AG04449 (cell line): ENCODE measurements at regions not wholly inside any gene's neighbourhood (a gene's known extent, or its start where the extent isn't known, plus 50 kb on each side); places are given as distances from the start of the nearest gene placed in this dataset.

Experiments used
- CTCF ChIA-PET: fragments of 350-600 bp; formaldehyde crosslinking; extraction: SDS; loops from one replicate; lab custom pipeline; 2021; ENCODE audit warnings: antibody characterized with exemption; lab: Yijun Ruan, JAX
- POLR2A ChIA-PET: fragments of 400-600, 350-600 bp; formaldehyde crosslinking; extraction: SDS; loops from one replicate; lab custom pipeline; 2020; ENCODE audit warnings: antibody characterized with exemption, inconsistent platforms; lab: Yijun Ruan, JAX
- DNase-seq: peaks from one replicate; pipeline ENCODE4 v3.0.0-alpha.2; 2010; ENCODE audit warnings: low read depth, low spot score
- H3K4me3 ChIP-seq: 2 replicates; pipeline ENCODE4 v1.5.1; 2011; ENCODE audit warnings: low read depth, mild to moderate bottlenecking, control low read depth, low read length
- TF ChIP-seq, protein P1 (sequence below): IDR thresholded peaks from one replicate; pipeline ENCODE4 v1.5.1; 2011; ENCODE audit warnings: mild to moderate bottlenecking, moderate library complexity, low read length, control low read depth, inconsistent platforms; ENCODE audit not compliant: insufficient read depth; ENCODE audit errors: missing control alignments

DNA sequence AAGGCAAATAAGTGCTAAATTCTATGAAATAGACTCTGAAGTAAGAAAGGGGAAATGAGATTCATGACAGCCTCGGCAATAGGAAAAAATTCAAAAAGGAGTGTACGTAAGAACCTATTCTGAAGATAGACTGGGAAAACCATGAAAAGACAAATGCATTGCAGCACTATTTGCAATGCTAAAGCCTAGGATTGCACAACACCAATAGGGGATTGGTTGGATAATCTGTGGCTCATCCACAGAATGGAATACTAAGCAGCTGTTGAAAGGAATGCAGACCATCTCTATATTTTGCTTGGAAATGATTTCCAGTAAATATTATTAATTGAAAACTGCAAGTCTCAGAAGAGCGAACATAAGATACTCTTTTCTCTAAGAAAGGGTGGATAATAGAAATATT, 91.7 kb upstream of the CLMP start:
- no peak overlapping the region for H3K4me3 ChIP-seq
- ChIA-PET POLR2A (no interaction called here), CTCF (interaction anchor here (1.0 to 4.8 kb wide), 3 partner anchors 15 to 40 kb away, joined by 4 to 24 read pairs (median 4); no protein-coding TSS in a partner anchor)
- TF ChIP-seq, protein P1, sequence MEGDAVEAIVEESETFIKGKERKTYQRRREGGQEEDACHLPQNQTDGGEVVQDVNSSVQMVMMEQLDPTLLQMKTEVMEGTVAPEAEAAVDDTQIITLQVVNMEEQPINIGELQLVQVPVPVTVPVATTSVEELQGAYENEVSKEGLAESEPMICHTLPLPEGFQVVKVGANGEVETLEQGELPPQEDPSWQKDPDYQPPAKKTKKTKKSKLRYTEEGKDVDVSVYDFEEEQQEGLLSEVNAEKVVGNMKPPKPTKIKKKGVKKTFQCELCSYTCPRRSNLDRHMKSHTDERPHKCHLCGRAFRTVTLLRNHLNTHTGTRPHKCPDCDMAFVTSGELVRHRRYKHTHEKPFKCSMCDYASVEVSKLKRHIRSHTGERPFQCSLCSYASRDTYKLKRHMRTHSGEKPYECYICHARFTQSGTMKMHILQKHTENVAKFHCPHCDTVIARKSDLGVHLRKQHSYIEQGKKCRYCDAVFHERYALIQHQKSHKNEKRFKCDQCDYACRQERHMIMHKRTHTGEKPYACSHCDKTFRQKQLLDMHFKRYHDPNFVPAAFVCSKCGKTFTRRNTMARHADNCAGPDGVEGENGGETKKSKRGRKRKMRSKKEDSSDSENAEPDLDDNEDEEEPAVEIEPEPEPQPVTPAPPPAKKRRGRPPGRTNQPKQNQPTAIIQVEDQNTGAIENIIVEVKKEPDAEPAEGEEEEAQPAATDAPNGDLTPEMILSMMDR: no peak
- no peak for DNase-seq

DNA sequence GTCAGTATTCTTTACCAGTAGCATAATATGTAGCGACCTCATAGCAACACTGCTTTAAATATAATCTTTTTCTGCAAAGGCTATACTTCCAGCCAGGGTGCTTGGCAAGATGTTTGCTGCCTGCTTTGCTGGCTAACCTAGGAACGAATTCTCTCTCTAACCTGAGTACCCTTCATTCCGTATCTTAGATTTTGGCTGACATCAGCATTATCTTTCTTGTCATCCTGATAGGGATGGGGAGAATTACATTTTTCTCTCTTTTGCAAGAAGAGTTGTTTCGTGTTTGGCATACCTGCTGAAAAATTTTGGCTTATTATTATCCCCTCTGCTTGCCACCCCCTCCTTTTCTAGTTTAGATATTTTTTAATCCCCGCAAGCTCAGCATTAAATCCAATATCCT, 91.2 kb upstream of the CLMP start:
- DNase-seq: no peak
- TF ChIP-seq, protein P1: no peak
- no peak overlapping the region for H3K4me3 ChIP-seq
- POLR2A ChIA-PET: no interaction called here
- CTCF ChIA-PET: interaction anchor here (1.0 to 4.8 kb wide), 3 partner anchors 15 to 39 kb away, joined by 4 to 24 read pairs (median 4); no protein-coding TSS in a partner anchor

DNA sequence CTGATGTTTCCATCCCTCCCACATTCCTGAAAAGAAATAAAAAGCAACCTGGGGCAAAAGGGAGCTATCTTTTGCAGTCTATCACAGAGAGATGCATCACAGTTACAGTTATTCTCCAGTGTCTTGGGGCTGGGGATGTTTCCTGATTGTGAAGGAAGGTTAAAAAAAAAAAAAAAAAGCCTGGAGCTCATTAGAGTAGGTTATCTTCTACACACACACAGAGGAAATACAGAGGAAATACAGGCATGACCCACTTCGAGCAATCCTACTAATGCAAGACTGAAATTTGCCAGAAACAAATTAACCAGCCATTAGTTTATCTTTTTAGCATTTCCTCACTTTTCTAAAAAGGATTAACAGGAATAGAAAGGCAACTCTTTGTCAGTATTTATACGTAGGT, 89.4 kb upstream of the CLMP start:
- no peak for DNase-seq
- H3K4me3 ChIP-seq: no peak overlapping the region
- ChIA-PET CTCF (interaction anchor here (0.6 to 4.8 kb wide), 4 partner anchors 17 to 194 kb away, joined by 3 to 24 read pairs (median 6); no protein-coding TSS in a partner anchor), POLR2A (no interaction called here)
- TF ChIP-seq, protein P1: no peak

DNA sequence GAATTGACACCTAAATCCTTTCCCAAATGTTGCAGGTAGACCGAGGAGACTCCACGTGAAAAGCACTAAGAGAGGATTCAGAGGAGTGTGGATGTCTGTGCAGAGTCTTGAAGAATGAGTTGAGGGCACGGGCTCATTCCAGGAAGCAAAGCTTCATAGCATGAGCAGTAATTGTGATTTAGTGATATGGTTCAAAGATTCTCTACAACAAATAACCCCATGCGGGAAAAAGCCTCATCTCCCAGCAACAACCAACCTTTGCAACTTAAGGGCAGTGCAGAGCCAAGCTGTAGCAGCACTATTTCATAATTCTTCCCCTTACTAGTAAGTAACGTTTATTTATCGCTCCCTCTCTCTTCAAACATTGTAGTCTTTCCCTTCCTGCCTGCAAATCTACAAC, 87.5 kb upstream of the CLMP start:
- no peak for DNase-seq
- H3K4me3 ChIP-seq: no peak overlapping the region
- CTCF ChIA-PET: interaction anchor here (1.9 to 4.8 kb wide), 2 partner anchors 19 to 21 kb away, joined by 6 to 24 read pairs; no protein-coding TSS in a partner anchor
- POLR2A ChIA-PET: no interaction called here
- TF ChIP-seq, protein P1: no peak

DNA sequence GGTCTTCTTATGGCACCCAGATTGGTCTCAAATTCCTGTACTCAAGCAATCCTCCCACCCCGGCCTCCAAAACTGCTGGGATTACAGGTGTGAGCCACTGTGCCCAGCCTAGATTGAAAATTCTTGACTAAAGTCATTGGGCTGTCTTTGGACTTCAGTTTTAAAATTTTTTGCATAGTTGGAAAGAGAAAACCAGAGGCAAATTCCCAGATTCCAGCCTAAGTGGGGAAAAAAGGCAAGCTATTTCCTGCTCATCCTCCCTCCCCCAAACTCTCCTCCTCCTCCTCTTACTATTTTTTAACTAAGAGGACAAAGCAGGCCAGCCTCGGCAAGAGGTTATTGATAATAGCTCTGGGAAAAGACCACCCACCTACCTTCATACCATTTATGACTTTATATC, 78.6 kb upstream of the CLMP start:
- no peak for DNase-seq
- TF ChIP-seq, protein P1: no peak
- CTCF ChIA-PET: interaction anchor here (0.9 to 5.8 kb wide), 7 partner anchors 11 to 201 kb away, joined by 3 to 57 read pairs (median 4); no protein-coding TSS in a partner anchor
- POLR2A ChIA-PET: interaction anchor here (0.6 kb wide), 1 partner anchor 211 kb away, joined by 3 read pairs; the partner anchor contains the start of gene HSPA8
- no peak overlapping the region for H3K4me3 ChIP-seq

DNA sequence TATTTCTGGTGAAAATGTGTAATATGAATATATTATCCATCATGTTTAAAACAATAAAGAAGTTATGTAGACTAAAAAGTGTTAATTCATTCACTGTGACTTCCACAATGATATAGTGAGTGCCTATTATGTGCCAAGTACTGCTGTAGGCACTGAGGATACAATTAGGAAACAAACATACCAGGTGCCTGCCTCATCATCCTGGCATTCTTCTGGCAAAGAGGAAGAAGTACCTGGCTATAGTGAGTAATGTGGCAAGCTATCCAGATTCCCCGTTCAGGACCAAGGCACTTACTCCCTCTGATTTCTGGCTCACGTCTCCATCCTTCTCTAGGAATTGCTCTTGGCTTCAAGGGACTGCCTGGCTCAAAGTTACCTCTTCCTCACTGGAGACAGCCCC, 77.5 kb upstream of the CLMP start:
- no peak for DNase-seq
- TF ChIP-seq, protein P1: no peak
- H3K4me3 ChIP-seq: no peak overlapping the region
- CTCF ChIA-PET: interaction anchor here (1.0 to 5.8 kb wide), 6 partner anchors 10 to 169 kb away, joined by 4 to 57 read pairs (median 5); no protein-coding TSS in a partner anchor
- POLR2A ChIA-PET: no interaction called here
